GM19463 (cell line): ENCODE measurements at regions not wholly inside any gene's neighbourhood (a gene's known extent, or its start where the extent isn't known, plus 50 kb on each side); places are given as distances from the start of the nearest gene placed in this dataset.
A peak's percentile ranks its signal among the peaks of the same experiment; 100 is the strongest.

Experiments
- ATAC-seq: cut with Tn5 transposase; IDR thresholded peaks from one replicate; pipeline ENCODE4 v1.9.1; 2021; ENCODE audit warnings: mild to moderate bottlenecking, moderate library complexity; ENCODE audit not compliant: unreplicated experiment

DNA sequence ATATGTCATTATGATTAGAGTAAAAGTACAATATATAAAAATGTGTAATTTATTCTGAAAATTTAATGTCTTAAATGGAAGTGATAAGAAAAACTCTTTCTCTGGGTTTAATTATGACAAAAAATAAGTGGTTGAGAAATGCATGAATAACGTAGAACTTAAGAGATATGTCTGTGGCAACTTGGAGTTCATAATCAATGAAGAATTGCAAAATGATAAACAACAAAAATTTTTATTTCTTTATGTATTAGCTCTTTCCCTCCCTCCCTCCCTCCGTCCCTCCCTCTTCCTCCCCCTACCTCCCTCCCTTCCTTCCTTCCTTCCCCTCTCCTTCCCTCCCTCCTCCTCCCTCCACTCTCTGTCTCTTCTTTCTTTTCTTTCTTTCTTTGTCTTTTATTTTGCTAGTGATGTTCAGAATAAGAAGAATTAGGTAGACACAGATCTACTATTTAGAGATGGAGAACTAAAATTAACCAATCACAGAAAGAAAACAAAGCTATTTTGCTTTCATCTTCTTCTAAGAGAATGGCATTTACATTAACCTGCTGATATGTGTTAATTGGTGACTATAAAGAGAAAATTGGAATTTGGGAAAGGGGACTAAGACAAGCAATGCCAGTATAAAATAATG, 96.3 kb upstream of the PDC start:
- ATAC-seq = no peak

DNA sequence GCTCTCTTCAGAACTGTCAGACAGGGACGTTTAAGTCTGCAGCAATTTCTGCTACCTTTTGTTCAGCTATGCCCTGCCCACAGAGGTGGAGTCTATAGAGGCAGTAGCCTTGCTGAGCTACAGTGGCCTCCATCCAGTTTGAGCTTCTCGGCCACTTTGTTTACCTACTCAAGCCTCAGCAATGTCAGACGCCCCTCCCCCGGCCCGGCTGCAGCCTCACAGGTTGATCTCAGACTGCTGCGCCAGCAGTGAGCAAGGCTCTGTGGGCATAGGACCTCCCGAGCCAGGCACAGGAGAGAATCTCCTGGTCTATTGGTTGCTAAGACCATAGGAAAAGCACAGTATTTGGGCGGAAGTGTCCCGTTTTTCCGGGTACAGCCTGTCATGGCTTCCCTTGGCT, 89.9 kb upstream of the PDC start:
- ATAC-seq = no peak

DNA sequence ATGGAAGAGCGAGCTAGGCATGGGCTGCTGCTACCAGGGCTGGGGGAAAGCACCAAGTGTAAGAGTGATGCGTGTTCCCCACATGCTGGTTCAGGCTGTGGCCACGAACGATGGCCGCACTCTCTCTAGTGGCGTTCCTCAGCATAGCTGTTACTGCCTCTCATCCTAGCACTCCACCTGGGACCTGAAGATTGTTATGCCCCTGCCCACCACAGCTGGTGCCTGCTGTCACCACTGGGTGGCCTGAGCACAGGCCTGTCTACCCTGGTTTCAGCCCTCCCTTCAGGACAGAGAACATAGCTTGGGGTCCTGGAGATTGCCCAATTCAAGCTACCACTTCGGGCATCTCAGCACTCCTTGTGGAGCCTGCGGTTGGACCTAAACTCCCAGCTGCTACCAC, 80.1 kb upstream of the PDC start:
- no peak for ATAC-seq

DNA sequence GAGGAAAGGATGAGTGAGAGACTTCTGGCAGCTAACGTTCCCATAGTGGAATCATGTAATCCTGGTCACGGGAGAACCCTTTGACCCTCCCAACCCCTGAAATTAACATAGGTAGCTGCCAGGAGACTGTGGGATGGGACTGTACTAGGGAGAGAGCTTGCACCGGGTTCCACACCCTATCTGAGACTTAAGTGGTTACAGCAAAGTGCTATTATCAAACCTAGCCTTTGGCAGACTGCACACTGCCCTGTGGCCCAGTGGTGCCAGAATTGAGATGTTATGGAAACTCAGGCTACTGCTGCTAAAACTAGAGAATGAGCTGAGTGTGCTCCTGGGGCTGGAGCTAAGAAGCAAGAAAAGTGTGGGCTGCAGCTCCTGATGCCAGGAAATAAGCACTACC, 79.6 kb upstream of the PDC start:
- no peak for ATAC-seq

DNA sequence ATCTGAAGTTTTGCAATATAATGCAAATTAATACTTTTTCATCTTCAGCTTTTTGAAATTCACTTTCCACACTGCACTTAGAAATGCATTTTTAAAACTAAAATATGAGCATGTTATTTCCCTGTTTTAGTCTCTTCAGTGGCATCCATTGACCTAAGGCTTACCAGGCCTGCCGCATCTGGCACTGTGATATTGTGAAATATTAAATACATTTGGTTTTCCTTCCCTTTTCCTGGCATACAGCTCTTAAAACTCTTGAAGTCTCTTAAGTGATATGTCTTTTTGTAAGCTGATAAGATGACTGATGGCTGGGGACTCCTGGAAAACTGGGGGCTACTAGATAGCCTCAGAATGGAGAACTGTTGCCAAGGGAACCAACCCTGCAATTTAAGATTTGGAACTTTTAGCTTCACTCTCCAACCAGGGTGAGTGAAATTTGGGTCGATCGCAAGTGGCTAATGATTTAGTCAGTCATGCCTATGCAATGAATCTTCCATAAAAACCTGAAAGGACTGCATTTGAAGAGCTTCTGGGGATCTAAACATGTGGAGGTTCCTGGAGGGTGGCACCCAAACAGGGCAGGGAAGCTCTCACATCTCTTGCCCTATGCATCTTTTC, 75.5 kb upstream of the PDC start:
- ATAC-seq = no peak

DNA sequence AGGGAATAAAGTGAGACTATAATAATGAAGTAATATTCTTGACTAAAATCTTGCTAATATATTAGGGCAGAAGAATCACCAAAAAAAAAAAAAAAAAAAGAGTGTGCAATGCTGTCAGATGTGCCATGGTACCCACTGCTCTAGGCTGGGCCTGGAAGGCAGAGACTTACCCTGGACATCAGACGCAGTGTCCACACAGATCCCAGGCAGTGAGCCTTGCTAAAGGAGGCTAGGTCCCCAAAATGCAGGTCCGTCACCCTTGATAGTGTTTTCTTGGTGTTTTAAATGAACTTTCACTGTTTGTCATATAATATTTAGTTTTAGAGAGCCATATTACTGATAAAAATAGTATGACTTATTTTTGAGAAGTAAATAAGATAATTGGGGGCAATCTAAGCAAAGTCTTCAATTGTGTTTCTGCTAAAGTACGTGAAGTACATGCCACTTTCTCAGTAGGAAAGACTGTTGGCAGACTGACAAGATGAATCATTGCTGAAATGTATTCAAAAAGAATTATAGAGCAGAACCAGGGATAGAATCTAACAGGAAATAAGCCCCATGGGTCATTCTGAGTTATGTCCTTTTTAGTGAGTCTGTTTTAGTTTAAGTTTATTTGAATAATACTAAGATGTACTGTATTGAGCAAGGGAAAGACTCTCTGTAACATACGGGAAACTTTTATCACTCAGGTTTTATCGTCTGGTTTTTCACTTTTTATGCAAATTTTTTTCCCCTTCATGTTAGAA, 74.6 kb upstream of the PDC start:
- no peak for ATAC-seq

DNA sequence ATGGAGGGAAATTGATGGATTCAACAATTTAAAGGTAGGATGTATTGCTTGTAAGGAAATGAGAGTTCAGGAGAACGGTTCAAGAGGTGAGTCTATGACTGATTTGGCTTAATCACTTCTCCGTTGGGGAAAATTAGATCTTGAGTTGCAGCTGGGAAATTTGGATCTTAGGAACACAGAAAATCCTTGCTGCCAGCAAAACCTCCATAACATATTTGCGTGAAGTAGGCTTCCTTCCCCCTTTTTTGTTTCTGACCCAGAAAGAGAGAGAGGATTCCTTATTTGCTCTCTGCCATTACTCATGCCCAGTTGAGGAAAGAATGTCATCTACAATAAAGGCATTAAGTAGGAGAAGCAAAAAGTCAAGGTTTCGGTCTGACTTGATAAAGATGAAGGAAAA, 73.5 kb upstream of the PDC start:
- ATAC-seq = no peak

DNA sequence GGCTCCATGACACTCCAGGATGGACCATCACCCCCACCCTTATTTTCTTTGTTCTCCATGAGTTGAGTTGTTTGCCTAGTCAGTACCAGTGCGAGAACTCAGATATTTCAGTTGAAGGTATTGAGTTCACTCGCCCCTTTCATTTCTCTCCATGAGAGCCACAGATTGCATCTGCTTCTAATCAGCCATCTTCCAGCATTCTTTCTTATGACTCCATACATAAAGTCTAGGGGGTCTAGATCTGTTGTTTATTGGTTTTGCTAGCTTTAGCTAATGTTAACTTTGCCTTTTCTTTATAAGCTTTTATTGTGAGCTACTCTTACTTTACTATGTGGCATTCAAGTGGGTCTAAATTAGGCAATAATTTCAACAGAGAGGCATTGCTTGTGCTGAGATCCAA, 71.6 kb upstream of the PDC start:
- no peak for ATAC-seq

DNA sequence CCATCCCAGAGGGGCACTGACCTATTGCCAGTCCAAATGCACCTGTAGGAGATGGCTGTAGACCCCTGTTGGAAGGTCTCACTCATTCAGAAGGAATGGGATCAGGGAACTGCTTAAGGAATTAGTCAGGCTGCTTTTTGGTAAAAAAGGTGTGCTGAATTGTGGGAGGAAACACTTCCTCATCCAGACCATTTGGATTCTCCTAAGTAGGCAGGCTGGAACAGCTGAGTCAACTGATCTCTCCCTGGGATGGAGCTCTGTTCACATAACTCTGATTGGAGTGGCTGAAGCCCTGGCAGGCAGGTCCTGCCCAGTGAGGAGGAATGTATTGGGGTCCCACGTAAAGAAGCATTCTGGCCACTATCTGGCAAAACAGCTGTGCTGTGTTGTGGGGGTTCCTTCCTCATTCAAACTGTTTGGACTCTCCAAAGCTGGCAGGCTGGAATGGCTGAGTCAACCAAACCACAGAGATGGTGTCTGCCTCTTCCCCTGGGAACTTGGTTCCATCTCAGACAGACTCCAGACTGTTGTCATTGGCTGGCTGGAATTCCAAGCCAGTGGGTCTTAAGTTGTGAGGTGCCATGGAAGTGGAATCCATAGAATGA, 70.7 kb upstream of the PDC start:
- no peak for ATAC-seq

DNA sequence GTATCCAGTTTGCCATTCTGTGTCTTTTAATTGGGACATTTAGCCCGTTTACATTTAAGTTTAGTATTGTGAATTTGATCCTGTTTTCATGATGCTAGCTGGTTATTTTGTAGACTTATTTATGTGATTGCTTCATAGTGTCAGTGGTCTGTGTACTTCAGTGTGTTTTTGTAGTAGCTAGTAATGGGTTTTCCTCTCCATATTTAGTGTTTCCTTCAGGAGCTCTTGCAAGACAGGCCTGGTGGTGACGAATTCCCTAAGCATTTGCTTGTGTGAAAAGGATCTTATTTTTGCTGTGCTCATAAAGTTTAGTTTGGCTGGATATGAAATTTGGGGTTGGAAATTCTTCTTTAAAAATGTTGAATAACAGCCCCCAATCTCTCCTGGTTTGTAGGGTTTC, 69.2 kb upstream of the PDC start:
- ATAC-seq = no peak

DNA sequence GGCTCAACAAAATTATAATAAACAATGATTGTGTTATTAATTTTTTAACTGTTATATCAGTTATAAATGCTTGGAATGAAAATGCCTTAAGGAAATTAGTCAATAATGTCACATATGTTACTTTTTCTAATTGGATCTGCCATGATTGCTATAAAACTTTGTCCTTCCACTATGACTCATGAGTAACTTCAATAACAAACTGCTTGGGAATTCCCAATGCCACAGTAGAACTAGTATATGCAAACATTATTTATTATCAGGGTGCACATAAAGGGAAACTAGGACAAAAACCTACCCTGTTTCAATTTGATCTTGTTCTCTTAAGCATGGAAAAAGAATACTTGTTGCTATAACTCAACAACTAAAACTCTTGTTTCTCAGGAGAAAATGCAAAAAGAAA, 59.1 kb upstream of the PDC start:
- no peak for ATAC-seq

DNA sequence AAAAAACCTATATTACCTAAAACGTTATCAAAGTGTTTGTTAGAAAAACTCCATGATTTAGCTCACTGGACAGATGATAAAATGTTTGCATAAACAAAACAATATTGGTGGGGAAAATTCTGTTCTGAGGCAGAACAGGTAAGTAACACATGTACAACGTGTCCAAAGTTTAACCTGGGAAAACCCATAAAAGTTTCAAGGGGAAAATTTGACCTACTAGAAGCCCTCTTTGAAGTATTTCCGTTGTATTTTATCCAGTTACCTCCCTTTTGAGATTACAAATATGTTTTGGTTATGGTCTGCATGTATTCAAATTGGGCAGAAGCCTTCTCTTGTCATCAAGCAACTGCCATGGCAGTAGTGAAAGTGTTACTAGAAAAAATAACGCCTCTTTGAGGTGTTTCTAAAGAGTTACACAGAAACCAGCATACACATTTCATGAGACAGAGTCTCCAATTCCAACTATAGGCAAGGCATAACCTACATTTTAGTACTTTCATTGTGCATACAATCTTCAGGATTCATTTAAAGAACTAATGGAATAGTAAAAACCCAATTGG, 58.0 kb upstream of the PDC start:
- peak; percentile 74 for ATAC-seq

DNA sequence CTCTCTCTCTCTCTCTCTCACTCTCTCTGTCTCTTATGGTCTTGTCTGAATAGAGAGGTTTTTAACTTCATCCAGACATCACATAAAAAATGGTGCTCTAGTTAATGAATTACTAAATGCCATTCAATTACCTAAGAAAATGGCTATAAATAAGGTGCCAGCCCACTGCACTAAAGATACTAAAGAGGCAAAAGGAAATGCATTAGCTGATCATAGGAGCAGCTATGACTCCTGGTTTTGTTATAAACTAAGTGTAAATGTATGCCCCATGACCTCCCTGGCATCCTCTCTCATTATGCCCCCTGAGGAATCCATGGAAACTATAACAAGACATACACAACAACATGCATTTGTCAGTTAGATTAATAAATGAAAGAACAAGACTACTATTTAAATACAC, 57.5 kb upstream of the PDC start:
- ATAC-seq = peak; percentile 34

DNA sequence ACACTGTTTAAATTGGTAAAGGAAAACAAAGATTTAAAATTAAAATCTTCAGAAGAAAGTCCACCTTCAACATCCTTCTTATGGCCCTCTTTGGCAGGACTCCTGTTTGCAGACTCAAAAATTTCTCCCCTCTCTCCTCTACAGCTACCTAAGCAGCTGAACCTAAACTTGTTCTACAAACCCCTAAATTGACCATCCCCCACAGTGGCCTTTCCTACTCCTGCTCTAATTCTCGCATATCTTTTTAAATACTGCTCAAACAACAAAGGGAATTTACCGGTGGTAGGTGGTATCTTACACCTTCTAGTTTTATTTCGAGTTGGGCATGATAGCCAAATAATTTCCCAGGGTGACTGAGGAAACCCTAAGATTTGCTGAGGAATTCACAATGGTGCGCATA, 53.5 kb upstream of the PDC start:
- no peak for ATAC-seq

DNA sequence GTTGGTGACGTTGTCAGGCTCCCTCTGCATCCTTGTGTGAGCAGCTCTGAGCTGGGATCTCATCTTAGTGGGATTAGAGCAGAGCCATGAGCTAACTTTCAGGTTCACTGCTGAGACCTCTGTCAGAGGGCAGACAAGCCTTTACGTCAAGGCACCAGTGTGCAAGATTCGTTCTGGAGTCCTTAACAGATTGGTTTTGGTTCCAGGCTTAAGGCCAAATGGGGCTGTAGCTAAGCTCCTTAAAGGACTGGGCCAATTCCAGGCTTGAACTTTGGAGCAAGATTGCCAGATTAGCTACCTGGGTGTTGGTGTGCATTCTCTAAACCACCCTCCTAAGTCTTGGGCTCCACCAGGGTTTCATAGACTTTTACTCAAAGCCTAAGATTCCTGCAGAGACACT, 52.6 kb upstream of the PDC start:
- no peak for ATAC-seq

DNA sequence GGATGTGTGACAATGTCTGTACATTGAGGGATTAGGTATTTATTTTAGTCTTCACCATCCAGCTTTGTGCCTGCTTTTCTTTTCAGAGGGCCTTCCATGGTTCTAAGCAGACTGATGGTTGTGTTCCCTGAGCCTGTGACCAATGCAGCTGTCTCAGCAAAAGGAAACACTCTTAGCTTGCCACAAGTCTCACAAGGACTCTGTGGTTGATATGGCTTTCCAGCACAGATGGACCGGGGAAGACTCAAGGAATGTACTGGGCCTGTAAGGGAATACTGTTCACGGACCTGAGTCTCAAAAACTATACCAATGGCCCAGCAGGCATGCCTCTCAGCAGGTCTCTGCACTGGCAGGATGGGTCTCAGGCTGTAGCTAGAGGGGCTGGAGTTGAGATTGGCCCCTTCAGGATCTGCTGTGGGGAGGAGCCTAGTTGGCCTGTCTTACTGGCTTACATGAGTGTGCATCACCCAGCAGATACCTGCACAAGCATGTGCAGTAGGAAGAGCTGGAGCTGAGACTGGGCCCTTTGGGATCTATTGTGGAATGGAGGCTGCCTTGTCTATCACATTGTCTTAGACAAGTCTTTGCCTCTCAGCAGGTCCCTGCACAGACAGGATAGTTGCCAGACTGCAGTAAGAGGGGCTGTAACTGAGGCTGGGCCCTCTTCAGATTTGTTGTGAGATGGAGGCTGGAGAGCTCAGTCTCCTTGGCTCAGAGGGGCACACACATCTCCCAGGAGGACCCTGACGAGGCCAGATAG, 52.0 kb upstream of the PDC start:
- peak; percentile 5 for ATAC-seq

DNA sequence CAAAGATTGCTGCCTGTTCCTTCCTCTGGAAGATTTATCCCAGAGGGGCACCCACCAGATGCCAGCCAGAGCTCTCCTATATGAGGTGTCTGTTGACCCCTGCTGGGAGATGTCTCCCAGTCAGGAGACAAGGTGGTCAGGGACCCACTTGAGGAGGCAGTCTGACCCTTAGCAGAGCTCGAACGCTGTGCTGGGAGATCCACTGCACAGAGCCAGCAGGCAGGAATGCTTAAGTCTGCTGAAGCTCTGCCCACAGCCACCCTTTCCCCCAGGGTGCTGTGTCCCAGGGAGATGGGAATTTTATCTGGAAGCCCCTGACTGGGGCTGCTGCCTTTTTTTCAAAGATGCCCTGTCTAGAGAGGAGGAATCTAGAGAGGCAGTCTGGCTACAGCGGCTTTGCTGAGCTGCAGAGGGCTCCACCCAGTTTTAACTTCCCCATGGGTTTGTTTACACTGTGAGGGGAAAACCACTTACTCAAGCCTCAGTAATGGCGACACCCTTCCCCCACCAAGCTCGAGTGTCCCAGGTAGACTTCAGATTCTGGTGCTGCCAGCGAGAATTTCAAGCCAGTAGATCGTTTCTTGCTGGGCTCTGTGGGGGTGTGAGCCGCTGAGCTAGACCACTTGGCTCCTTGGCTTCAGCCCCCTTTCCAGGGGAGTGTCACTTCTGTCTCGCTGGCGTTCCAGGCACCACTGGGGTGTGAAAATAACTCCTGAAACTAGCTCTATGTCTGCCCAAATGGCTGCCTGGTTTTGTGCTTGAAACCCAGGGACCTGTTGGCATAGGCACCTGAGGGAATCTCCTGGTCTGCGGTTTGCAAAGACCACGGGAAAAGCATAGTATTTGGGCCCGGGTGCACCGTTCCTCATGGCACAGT, 51.1 kb upstream of the PDC start:
- peak; percentile 96 for ATAC-seq
